GM12864 (cell line): ENCODE measurements at regions not wholly inside any gene's neighbourhood (a gene's known extent, or its start where the extent isn't known, plus 50 kb on each side); places are given as distances from the start of the nearest gene placed in this dataset.
A peak's percentile ranks its signal among the peaks of the same experiment; 100 is the strongest.

Experiments
- DNase-seq: peaks from one replicate; pipeline ENCODE4 v3.0.0-alpha.2; 2011; ENCODE audit warnings: low read depth
- H3K4me3 ChIP-seq: 2 replicates; pipeline ENCODE4 v1.5.1; 2011; ENCODE audit warnings: mild to moderate bottlenecking, low read depth, low read length, control low read depth
- TF ChIP-seq, protein P1 (sequence below): IDR thresholded peaks from 2 replicates; pipeline ENCODE4 v1.5.1; 2011; ENCODE audit warnings: low read depth, mild to moderate bottlenecking, moderate library complexity, low read length, control low read depth, inconsistent platforms; ENCODE audit errors: missing control alignments

DNA sequence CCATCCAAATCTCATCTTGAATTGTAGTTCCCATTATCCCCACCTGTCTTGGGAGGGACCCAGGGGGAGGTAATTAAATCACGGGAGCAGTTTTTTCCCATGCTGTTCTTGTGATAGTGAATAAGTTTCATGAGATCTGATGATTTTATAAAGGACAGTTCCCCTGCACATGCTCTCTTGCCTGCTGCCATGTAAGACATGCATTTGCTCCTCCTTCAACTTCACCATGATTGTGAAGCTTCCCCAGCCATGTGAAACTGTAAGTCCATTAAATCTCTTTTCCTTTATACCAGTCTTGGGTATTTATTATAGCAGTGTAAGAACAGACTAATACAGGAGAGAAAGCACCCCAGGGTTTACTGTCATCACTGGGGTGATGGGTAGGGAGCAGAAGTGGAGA lies 220.4 kb upstream of the NUDT4 start:
- TF ChIP-seq, protein P1, sequence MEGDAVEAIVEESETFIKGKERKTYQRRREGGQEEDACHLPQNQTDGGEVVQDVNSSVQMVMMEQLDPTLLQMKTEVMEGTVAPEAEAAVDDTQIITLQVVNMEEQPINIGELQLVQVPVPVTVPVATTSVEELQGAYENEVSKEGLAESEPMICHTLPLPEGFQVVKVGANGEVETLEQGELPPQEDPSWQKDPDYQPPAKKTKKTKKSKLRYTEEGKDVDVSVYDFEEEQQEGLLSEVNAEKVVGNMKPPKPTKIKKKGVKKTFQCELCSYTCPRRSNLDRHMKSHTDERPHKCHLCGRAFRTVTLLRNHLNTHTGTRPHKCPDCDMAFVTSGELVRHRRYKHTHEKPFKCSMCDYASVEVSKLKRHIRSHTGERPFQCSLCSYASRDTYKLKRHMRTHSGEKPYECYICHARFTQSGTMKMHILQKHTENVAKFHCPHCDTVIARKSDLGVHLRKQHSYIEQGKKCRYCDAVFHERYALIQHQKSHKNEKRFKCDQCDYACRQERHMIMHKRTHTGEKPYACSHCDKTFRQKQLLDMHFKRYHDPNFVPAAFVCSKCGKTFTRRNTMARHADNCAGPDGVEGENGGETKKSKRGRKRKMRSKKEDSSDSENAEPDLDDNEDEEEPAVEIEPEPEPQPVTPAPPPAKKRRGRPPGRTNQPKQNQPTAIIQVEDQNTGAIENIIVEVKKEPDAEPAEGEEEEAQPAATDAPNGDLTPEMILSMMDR: no peak
- H3K4me3 ChIP-seq: no peak overlapping the region
- DNase-seq: no peak

DNA sequence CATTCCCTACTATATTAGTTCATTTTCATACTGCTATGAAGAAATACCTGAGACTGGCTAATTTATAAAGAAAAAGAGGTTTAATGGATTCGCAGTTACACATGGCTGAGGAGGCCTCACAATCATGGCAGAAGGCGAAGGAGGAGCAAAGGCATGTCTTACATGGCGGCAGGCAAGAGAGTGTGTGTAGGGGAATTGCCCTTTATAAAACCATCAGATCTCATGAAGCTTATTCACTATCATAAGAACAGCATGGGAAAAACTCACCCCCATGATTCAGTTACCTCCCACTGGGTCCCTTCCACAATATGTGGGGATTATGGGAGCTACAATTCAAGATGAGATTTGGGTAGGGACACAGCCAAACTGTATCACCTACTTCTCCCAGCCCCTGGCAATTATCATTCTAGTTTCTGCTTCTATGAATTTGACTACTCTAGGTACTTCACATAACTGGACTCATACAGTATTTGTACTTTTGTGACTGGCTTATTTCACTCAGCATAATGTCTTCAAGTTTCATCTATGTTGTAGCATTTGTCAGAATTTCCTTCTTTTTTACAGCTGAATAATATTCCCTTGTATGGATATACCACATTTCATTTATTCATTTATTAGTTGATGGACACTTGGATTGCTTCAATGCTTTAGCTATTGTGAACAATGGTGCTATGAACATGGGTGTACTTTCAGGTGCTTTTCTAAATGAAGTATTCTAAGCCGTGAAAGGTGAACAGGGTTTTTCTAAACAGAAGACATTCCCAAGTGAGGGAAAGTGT lies 219.5 kb upstream of the NUDT4 start:
- no peak overlapping the region for H3K4me3 ChIP-seq
- TF ChIP-seq, protein P1: no peak
- no peak for DNase-seq

DNA sequence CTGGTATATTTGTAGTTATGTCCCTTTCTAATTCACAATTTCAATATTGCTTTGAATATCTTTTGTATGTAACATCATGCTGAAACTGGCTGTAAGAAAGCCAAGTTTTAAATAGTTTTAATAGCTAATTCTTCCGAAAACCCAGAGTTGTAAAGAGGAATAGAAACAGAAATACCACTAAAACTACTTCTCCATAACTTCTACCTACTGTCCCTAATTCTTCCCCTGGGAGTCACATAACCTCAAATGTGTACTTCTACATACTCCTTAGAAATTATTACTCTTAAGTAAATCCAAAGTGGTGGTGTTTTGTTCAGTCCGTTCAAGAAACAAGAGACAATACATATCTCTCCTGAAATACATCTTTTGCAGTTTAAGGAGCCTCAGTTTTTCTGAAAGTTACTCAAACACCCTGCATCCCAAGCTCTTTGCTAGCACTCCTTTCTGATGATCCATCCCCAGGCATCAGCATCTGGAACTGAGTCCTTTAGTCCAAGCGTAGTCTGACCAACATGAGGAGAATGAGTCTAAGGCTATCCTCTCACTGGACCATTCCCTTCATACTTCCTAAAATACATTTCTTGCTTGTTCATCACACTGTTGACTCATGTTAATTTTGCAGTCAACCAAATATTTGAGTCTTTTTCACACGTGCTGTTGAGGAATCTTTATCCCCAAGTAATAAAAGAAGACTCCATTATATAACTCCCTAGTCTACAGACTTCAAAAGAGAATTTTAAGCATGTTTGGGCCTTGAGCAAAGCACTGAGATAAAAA lies 214.3 kb upstream of the NUDT4 start:
- no peak overlapping the region for H3K4me3 ChIP-seq
- TF ChIP-seq, protein P1: no peak
- DNase-seq: no peak

DNA sequence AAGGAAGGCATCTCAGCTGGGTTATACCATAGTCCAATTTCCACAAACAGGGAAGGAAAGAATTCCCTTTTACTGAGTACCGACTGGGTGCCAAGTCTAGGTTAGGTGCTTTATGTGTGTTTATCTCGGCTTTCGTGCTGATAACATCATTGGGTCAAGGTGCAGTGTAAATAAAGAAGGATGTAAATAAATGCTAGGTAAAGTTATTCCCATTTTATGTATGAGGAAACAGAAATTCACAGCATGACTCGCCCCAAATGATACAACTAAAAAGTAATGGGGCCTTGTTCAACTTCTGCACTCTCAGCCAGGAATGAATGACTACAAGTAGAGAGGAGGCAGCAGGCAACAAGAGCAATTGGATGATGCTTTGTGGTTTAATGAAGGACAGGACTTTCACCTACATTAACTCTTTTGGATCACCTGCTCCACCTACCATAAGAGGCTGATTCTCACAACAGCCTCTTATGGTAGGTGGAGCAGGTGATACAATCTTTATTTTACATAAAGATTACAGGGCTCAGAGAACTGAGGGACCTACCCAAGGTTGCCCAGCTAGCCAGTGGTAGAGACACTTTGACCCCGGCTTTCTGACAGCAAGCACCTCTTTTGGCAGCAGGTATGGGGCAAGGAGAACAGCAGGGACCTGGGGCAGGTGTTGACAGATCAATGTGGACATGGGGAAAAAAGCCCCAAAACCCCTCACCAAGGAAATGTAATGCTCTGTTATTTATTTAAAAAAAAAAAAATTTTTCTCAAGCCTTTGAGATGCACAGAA lies 213.4 kb upstream of the NUDT4 start:
- TF ChIP-seq, protein P1: no peak
- H3K4me3 ChIP-seq: no peak overlapping the region
- no peak for DNase-seq

DNA sequence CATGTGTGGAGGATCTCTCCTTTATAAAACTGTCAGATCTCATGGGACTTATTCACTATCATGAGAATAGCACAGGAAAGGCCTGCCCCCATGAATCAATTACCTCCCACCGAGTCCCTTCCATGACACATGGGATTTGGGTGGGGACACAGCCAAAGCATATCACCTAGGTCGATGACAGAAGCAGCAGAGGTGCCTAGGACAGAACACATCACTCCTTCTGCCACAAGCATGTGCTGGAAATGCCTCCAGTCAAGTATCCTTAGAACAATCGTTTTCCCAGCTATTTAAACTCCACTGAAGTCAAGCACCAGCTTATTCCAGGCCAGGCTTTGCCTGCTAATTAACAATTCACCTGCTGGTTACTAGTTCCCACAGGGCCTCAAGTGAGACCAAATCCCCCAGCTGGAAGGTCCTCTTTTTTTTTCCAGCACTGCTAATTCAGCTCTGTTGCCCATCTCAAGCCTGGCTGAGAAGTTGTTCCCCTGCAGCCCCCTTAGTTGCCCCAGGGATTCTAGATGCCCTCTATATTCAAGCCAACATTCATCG lies 212.3 kb upstream of the NUDT4 start:
- no peak overlapping the region for H3K4me3 ChIP-seq
- no peak for DNase-seq
- TF ChIP-seq, protein P1: no peak

DNA sequence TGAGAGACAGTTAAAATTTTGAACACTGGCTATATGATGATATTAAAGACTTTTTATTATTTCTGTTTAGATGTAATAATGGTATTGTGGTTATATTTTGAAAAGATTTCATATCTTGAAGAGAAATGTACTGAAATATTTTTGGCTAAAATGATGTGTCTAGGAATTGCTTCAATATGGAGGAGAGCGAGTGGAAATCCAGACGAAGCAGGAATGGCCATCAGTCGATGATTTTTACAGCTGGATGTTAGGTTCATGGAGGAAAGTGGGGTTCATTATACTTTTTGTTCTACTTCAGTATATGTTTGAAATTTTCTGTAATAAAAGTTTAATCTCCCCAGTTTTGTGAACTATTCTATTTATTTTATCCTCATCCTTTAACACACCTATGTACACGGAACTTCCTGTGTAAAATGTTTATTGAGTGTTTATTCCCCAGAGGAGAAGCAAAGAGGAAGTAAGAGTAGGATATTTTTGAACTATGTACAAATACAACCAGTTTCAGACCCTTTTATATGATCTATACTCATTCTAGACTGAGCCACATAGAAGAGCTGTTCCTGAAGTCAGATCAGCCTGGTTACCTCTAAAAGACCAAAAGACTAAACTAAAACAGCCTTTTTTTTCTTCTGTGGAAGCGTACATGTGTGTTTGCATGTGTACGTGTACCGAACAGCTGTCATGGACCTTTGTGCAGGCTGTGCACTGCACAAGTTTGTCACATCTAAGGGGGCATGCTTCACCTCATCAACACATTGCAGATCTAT lies 211.0 kb upstream of the NUDT4 start:
- peak; percentile 67 for DNase-seq
- H3K4me3 ChIP-seq: peak overlapping the region; percentile 51; the same call in 1 of the 2 replicates
- TF ChIP-seq, protein P1: no peak
